ENCODE measurements at regions not wholly inside any gene's neighbourhood (a gene's known extent, or its start where the extent isn't known, plus 50 kb on each side); places are given as distances from the start of the nearest gene placed in this dataset.

GRCh38 chr3:33931512-33931911 is 133.1 kb downstream of the PDCD6IP start:
- no peaks in the 10 kb centered on the region for H3K27me3 ChIP-seq (ENCODE audit: control insufficient read depth, insufficient read depth, low read length)
- H3K4me3 ChIP-seq (ENCODE audit: low read depth, low read length), result no peak overlapping the region
- no peak for TF ChIP-seq CTCF (IDR thresholded peaks at IDR 0.05; ENCODE audit: insufficient read depth, low read length, poor library complexity, severe bottlenecking)
- H3K36me3 ChIP-seq (ENCODE audit: control insufficient read depth, insufficient read depth, low read length), result no peaks in the 10 kb centered on the region
- no peak for DNase-seq (ENCODE audit: low read depth)

GRCh38 chr3:33932010-33932764 is 133.8 kb downstream of the PDCD6IP start:
- no peak for DNase-seq (ENCODE audit: low read depth)
- no peak for TF ChIP-seq CTCF (IDR thresholded peaks at IDR 0.05; ENCODE audit: insufficient read depth, low read length, poor library complexity, severe bottlenecking)
- Histone ChIP-seq H3K27me3 (ENCODE audit: control insufficient read depth, insufficient read depth, low read length) (no peaks in the 10 kb centered on the region), H3K36me3 (ENCODE audit: control insufficient read depth, insufficient read depth, low read length) (no peaks in the 10 kb centered on the region), H3K4me3 (ENCODE audit: low read depth, low read length) (no peak overlapping the region)

GRCh38 chr3:33936171-33936920 is 137.9 kb downstream of the PDCD6IP start:
- DNase-seq (ENCODE audit: low read depth), result no peak
- Histone ChIP-seq H3K36me3 (ENCODE audit: control insufficient read depth, insufficient read depth, low read length) (no peaks in the 10 kb centered on the region), H3K27me3 (ENCODE audit: control insufficient read depth, insufficient read depth, low read length) (no peaks in the 10 kb centered on the region), H3K4me3 (ENCODE audit: low read depth, low read length) (no peak overlapping the region)
- TF ChIP-seq CTCF (IDR thresholded peaks at IDR 0.05; ENCODE audit: insufficient read depth, low read length, poor library complexity, severe bottlenecking), result no peak

GRCh38 chr3:33936921-33937525 is 138.6 kb downstream of the PDCD6IP start:
- no peaks in the 10 kb centered on the region for H3K36me3 ChIP-seq (ENCODE audit: control insufficient read depth, insufficient read depth, low read length)
- H3K27me3 ChIP-seq (ENCODE audit: control insufficient read depth, insufficient read depth, low read length), result no peaks in the 10 kb centered on the region
- DNase-seq (ENCODE audit: low read depth), result no peak
- TF ChIP-seq CTCF (IDR thresholded peaks at IDR 0.05; ENCODE audit: insufficient read depth, low read length, poor library complexity, severe bottlenecking), result no peak
- no peak overlapping the region for H3K4me3 ChIP-seq (ENCODE audit: low read depth, low read length)

GRCh38 chr3:33937628-33938027 is 139.2 kb downstream of the PDCD6IP start:
- Histone ChIP-seq H3K27me3 (ENCODE audit: control insufficient read depth, insufficient read depth, low read length) (no peaks in the 10 kb centered on the region), H3K4me3 (ENCODE audit: low read depth, low read length) (no peak overlapping the region), H3K36me3 (ENCODE audit: control insufficient read depth, insufficient read depth, low read length) (no peaks in the 10 kb centered on the region)
- DNase-seq (ENCODE audit: low read depth), result no peak
- TF ChIP-seq CTCF (IDR thresholded peaks at IDR 0.05; ENCODE audit: insufficient read depth, low read length, poor library complexity, severe bottlenecking), result no peak
